ENCODE measurements at regions not wholly inside any gene's neighbourhood (a gene's known extent, or its start where the extent isn't known, plus 50 kb on each side); places are given as distances from the start of the nearest gene placed in this dataset.
"Not testable (repeated sequence)": the region's sequence is repeated elsewhere in the genome, so short reads cannot be mapped to it uniquely, and the experiment has no call there.

- DNase-seq: not testable (repeated sequence)
These were observed 94.6 kb upstream of the ACBD5 start for GRCh38 chr10:27335246-27335645.

DNA sequence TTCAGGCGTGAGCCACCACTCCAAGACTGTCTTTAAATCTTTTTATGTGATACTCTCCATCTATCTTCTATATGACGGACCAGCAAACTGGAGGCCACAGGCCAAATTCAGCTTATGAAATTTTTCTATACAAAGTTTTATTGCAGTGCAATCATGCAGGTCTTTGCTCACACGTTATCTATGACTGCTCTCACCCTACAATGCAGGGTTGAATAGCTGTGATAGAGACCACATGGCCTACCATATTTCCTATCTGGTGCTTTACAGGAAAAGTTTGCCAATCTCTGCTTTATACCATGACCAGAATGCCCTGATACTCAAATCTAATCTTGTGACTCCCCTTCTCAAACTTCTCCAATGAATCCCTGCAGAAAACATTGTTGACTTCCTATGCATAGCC, 89.5 kb upstream of the ACBD5 start:
- DNase-seq: no peak

- DNase-seq: no peak
These were observed 88.3 kb upstream of the ACBD5 start for GRCh38 chr10:27328946-27329345.

- DNase-seq: not testable (repeated sequence)
These were observed 86.2 kb upstream of the ACBD5 start for GRCh38 chr10:27326748-27327147.

- DNase-seq: no peak
These were observed 79.3 kb upstream of the ACBD5 start for GRCh38 chr10:27319752-27320431.

GRCh38 chr10:27319139-27319538, 78.5 kb upstream of the ACBD5 start:
- DNase-seq: not testable (repeated sequence)

DNA sequence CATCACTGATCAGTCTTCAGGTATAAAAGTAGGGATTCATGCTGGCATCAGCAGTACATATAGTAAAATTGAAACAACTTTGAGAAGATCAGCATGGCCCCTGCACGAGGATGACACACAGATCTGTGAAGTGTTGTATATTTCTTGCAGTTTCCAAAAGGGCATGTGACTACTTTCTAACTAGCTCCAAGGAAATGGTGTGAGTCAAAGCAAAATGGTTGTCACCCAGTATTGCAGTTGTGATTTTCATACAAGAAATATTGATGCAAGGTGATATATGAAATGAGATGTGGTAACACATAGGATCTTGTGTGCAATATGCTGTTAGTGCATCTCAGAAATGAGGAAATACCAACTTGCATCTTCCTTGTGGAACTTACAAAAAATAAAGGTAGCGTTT, 74.5 kb upstream of the ACBD5 start:
- DNase-seq: not testable (repeated sequence)

DNA sequence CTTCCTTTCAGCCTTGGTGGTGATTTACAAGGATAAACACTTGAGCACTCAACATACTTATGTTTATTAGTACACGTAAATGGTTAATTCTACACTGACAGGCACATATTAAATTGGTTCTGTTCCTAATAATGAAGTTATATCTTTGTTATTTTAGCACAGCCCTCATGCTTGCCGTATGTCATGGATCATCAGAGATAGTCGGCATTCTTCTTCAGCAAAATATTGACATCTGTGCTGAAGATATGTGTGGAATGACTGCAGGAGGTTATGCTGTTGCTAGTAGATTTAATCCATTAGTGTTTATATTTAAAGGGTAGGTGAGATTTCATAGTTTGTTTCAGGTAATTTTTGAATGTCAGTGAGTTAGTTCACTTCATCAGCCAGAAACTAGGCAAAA, 73.0 kb upstream of the ACBD5 start:
- DNase-seq: not testable (repeated sequence)

DNA sequence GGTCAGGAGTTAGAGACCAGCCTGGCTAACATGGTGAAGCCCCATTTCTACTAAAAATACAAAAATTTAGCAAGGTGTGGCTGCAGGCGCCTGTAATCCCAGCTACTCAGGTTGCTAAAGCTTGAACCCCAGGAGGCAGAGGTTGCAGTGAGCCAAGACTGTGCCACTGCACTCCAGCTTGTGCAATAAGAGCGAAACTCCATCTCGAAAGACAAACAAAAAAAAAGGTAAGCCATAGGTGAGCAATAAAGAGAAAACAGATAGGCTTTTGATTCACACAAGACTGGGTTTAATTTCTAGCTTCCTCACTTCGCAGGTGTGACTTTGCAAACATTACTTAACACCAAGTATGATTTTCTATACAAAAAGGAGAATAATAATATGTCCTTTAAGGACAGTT, 72.3 kb upstream of the ACBD5 start:
- DNase-seq: no peak

- DNase-seq: not testable (repeated sequence)
These were observed 71.2 kb upstream of the ACBD5 start for GRCh38 chr10:27311809-27312208.

DNA sequence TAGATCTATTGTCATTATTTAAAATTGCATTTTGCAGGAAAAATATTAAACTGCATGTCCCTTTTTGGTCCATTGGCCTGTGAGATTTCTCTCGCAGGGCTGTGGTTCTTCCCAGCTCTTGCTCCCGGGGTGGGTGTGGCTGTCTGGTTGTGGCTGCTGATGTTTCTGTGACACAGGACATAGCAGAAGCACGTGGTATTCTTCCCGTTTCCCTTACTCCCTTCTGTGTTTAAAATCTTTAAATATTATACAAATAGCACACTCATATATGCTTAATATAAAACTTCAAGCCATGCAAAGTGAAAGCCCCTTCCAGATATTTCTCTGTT, 57.9 kb upstream of the ACBD5 start:
- DNase-seq: not testable (repeated sequence)

DNA sequence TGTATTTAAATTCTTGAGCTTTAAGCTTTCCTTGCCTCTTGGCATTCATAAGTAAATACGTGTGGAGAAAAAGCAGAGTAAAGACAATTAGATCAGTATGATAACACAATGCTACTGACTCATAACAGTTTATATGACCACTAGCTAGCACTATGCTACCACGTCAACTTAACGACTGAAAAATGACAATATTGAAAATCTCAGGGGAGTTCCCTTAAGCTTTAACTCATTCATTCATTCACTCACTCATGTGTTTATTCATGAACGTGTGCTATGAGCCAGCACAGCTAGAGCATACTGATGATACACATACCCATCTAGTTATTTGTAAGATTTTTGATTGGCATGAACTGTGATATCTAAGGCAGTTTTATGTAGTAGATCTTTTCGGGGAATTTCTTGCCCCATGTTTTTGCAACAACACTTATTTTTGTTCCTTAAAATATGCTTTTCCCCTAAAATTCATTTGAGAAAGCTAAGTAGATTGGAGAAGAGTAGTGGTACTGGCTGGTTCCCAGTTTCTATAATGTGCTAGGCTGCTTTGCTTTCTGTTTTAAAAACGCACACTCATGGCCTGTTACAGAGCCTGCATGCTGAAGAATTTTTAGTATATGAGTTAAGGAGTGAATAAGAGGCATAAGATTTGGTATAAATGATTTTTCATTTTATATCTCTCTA, 57.4 kb upstream of the ACBD5 start:
- DNase-seq: no peak

- not testable (repeated sequence) for DNase-seq
These were observed 55.7 kb upstream of the ACBD5 start for GRCh38 chr10:27296285-27296684.

DNA sequence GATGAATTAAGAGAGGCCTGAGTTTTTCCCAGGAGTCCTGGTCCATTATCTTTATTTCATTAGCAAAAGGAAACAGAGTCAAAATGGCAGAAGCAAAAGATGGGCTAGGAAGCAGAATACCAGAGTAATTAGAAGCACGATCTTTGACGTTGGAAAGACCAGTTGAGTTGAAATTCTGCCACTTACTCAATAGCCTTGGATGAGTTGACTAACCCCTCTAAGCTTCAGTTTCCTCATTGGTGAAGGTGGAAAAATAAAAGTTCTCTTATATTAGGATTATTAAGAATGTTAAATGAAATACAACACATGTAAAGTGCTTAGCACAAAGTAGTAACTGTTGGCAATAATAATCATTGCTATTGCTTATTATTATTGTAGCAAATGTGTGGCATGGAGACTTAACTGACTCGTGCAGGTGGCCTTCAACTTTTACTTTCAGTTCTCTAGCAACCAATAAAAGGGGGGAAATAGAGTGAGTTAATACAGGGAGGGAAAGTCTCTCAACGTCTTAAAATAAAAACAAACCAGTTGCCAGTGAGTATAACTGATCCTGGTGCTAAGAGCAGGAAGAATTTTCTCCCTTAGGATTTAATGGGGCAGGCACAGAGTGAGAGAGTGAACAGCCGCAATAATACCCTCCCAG, 50.8 kb upstream of the ACBD5 start:
- DNase-seq: not testable (repeated sequence)
